Activated CD8-positive, alpha-beta memory T cell treated with anti-CD3 and anti-CD28 coated beads for 4 hours (primary cell): ENCODE measurements at regions not wholly inside any gene's neighbourhood (a gene's known extent, or its start where the extent isn't known, plus 50 kb on each side); places are given as distances from the start of the nearest gene placed in this dataset.
"Not testable (repeated sequence)": the region's sequence is repeated elsewhere in the genome, so short reads cannot be mapped to it uniquely, and the experiment has no call there.

Source experiments
- DNase-seq, 2 donors: peaks; one replicate each; pipeline ENCODE4 v3.0.0-alpha.2; 2020; ENCODE audit warnings: low read depth in 2 of 2

- DNase-seq = no peak
Observed at GRCh38 chr15:75100679-75101078, 77.3 kb downstream of the PPCDC start.

- peak in 1 of 2 donors; percentile 10 for DNase-seq
Observed at GRCh38 chr15:75104804-75105557, 81.6 kb downstream of the PPCDC start.

DNA sequence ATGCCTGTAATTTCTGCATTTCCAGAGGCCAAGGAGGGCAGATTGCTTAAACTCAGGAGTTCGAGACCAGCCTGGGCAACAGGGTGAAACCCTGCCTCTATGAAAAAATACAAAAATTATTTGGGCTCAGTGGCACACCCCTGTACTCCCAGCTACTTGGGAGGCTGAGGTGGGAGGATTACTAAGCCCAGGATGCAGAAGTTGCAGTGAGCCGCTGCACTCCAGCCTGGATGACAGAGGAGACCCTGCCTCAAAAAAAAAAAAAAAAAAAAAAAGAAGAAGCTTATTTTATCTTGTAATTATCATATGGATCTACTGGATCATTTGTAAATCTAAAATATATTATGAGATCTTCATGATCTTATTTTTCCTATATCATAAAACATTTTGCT lies 84.1 kb downstream of the PPCDC start:
- DNase-seq = no peak

GRCh38 chr15:75107908-75108838 lies 84.8 kb downstream of the PPCDC start:
- DNase-seq = peak; percentile 40 to 42

DNA sequence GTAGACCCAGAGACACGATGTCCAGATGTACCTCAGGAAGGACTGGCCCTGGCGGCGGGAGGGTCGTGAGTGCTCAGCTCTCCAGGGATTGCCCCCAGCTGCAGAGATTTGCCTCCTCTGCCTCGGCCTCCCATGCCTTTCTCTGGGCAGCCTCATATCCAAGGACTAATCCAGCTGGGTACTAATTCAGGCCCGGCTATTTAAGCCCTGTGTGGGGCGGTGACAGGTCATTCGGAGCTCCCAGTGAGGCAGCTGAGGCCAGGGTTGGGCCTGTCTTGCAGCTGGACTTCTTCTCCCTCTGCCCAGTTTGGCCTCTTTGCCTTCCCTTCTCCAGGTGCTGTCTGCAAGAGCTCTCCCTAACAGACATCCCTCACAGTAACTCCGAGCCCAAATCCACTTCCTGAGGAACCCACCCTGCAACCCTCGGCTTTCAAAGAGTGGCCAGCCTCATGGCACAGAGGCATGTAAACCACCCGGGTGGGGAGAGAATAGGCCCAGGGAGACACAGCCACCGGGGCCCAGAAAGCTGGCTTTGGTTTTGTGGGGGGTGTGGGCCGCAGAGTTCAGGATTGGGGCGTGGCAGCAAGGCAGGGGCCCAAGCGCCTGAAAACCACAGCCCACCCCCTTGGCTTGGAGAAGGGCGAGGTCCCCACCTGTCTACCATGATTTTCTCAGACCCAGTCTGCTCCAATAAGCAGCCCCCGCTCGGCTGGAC lies 85.8 kb downstream of the PPCDC start:
- no peak for DNase-seq

DNA sequence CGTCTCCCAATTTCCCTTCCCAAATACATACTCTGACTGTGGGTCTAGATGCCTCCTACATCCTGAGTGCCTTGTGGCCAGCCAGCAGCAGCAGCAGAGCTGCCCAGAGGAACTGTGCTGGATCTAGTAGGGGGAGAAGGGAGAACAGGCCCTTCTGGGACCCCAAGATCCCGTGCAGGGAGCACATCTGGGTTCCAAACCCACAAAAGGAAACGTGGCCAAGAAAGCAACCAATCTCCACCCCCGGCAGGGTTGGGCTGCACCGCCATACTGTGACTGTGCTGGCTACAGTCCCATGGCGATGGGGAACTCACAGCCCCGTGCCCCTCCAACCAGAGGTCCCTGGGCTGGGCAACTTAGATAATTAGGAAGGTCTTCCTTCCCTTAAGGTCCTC lies 86.3 kb downstream of the PPCDC start:
- no peak for DNase-seq

GRCh38 chr15:75112278-75112847 lies 89.0 kb downstream of the PPCDC start:
- DNase-seq = no peak

- DNase-seq = no peak
Observed at GRCh38 chr15:75112848-75113492, 88.7 kb upstream of the C15orf39 start.

GRCh38 chr15:75114327-75114726 lies 87.4 kb upstream of the C15orf39 start:
- no peak for DNase-seq

GRCh38 chr15:75114796-75115195 lies 86.9 kb upstream of the C15orf39 start:
- no peak for DNase-seq

DNA sequence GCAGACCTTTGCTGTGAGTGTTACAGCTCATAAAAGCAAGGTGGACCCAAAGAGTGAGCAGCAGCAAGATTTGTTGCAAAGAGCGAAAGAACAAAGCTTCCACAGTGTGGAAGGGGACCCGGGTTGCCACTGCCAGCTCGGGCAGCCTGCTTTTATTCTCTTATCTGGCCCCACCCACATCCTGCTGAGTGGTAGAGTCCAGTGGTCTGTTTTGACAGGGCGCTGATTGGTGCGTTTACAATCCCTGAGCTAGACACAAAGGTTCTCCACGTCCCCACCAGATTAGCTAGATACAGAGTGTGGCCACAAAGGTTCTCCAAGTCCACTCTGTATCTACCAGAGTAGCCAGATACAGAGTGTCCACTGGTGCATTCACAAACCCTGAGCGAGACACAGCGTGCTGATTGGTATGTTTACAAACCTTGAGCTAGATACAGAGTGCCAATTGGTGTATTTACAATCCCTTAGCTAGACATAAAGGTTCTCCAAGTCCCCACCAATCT lies 86.2 kb upstream of the C15orf39 start:
- DNase-seq = not testable (repeated sequence)

DNA sequence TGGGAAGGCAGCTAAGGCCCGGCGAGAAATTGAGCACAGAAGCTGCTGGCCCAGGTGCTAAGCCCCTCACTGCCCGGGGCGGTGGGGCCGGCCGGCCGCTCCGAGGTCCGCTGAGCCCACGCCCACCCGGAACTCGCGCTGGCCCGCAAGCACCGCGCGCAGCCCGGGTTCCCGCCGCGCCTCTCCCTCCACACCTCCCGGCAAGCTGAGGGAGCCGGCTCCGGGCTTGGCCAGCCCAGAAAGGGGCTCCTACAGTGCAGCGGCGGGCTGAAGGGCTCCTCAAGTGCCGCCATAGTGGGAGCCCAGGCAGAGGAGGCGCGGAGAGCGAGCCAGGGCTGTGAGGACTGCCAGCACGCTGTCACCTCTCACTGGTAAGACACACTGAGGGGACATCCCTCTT lies 85.5 kb upstream of the C15orf39 start:
- DNase-seq = not testable (repeated sequence)

DNA sequence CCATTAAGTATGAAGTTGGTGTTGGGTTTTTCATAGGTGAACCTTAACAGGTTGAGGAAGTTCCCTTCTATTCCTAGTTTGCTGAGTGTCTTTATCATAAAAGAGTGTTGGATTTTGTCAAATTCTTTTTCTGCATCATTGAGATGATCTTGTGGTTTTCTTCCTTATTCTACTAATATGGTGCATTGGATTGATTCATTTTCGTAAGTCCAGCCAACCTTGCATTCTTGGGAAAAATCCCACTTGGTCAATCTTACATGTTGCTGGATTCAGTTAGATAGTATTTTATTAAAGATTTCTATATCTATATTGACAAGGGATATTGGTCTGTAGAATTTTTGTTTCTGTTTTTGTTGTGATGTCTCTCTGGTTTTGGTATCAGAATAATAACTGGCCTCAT lies 83.7 kb upstream of the C15orf39 start:
- no peak for DNase-seq

- not testable (repeated sequence) for DNase-seq
Observed at GRCh38 chr15:75119312-75119711, 82.4 kb upstream of the C15orf39 start.

DNA sequence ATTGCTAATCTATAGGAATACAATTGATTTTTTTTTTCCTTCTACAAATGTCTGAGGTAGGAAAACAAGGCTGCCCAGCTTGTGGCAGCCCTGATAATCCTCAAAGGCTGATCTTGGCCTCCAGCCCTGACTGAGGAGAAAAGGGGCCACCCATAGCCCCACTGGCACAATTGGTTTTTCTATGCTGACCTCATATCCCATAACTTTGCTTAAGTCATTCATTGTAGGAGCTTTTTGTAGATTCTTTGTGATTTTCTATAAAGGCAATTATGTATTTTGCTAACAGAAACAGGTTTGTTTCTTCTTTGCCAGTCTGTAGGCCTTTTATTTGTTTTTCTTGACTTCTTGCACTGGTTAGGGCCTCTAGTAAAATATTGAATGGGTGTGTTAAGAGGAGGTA lies 80.2 kb upstream of the C15orf39 start:
- no peak for DNase-seq

GRCh38 chr15:75123395-75123794 lies 78.3 kb upstream of the C15orf39 start:
- DNase-seq = no peak

DNA sequence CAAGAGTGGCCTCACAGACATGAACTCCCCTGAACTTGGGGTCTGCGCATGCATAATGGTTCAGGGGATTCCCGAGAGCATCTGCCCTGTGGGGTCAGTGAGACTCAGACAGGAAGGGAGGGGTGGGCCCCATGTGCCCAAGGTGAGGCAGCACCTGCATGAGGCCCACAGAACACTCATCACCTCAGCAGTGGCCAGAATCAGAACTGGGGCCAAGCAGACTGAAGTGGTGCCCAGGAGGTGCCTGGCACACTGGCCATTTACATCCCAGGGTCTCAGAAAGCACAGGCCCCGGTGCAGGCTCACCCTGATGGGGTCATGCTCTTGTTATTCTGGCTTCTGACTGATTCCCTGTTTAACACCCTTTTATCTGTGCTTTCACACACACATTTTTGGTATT lies 77.4 kb upstream of the C15orf39 start:
- DNase-seq = not testable (repeated sequence)

DNA sequence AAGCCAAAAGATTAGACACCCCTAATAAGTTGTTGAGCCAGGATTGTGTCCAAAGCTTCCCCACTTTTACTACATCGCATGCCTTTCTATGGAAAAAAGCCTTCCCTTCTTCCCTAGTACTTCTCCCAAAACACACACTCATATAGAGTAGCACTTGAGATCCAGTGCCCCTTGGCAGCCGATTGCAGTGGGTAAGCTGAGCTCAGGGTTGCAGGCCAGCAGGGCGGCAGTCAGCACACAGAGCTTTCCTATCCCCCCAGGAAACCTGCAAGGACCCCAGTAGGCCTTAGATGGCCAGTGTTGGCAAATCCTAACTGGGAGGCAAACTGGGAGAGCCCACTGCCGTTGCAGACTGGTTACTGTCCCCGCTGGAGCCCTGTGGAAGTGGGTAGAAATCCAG lies 75.7 kb upstream of the C15orf39 start:
- no peak for DNase-seq

GRCh38 chr15:75126864-75127580 lies 74.7 kb upstream of the C15orf39 start:
- no peak for DNase-seq

DNA sequence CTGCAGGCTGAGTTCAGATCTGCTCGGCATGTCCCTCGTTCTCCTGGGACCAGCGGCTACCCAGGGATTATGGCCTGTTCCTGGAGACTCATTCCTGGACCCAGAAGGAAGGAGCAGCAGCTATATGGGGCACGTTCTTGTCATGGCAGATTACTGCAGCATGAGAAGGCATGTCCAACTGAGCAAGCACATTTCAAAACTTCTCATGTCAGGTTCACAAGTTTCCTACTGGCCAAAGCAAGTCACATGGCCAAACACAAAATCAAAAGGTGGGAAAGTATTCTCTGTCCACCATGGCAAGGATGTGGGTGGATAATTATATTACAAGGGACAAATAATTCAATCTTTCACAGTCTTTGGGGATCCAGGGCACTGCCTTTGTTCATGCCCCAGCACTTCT lies 71.9 kb upstream of the C15orf39 start:
- DNase-seq = no peak

DNA sequence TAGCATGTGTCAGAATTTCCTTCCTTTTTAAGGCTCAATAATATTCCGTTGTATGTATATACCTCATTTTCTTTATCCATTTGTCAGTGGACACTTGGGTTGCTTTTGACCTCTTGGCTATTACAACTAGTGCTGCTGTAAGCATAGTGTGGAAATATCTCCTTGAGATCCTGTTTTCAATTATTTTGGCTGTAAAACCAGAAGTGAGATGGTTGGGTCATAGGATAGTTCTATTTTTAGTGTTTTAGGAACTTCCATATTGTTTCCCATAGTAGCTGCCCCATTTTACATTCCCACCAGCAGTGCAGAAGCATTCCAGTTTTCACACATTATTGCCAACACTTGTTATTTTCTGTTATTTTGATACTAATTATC lies 70.4 kb upstream of the C15orf39 start:
- DNase-seq = no peak
